ENCODE measurements at regions not wholly inside any gene's neighbourhood (a gene's known extent, or its start where the extent isn't known, plus 50 kb on each side); places are given as distances from the start of the nearest gene placed in this dataset.

- TF ChIP-seq CTCF (IDR thresholded peaks at IDR 0.05) = no peak
- no peak for TF ChIP-seq POLR2A (IDR thresholded peaks at IDR 0.05)
Measured at GRCh38 chr7:98483276-98483963, 82.5 kb upstream of the BAIAP2L1 start.
